DOHH2 (cell line): ENCODE measurements at regions not wholly inside any gene's neighbourhood (a gene's known extent, or its start where the extent isn't known, plus 50 kb on each side); places are given as distances from the start of the nearest gene placed in this dataset.

Experiments
- H3F3A ChIP-seq: fragments of 200-600 bp; sonication (generic), shearing (Covaris generic); 2 replicates; pipeline ENCODE4 v1.6.0; 2016; ENCODE audit warnings: antibody characterized with exemption, mild to moderate bottlenecking; ENCODE audit not compliant: control insufficient read depth, insufficient read depth
- H3K27ac ChIP-seq: fragments of 200-600 bp; sonication (generic); 2 replicates; pipeline ENCODE4 v1.5.1; 2014; ENCODE audit warnings: low read depth, mild to moderate bottlenecking, low read length, moderate library complexity
- H3K27me3 ChIP-seq: fragments of 200-600 bp; sonication (generic); 2 replicates; pipeline ENCODE4 v1.6.1; 2014; ENCODE audit warnings: mild to moderate bottlenecking, low read length, mixed read lengths; ENCODE audit not compliant: control insufficient read depth
- H3K36me3 ChIP-seq: fragments of 200-600 bp; sonication (generic); 2 replicates; pipeline ENCODE4 v1.6.1; 2014; ENCODE audit warnings: mild to moderate bottlenecking, low read length, moderate library complexity, mixed read lengths; ENCODE audit not compliant: control insufficient read depth
- H3K4me1 ChIP-seq: fragments of 200-600 bp; sonication (generic); 2 replicates; pipeline ENCODE4 v1.6.1; 2014; ENCODE audit warnings: mild to moderate bottlenecking, low read length, mixed read lengths; ENCODE audit not compliant: control insufficient read depth
- H3K4me2 ChIP-seq: fragments of 200-600 bp; sonication (generic); 2 replicates; pipeline ENCODE4 v1.6.0; 2014; ENCODE audit warnings: mild to moderate bottlenecking, low read length, moderate library complexity
- H3K4me3 ChIP-seq: fragments of 200-600 bp; sonication (generic); 2 replicates; pipeline ENCODE4 v1.5.1; 2014; ENCODE audit warnings: mild to moderate bottlenecking, low read length, mixed read lengths
- H3K79me2 ChIP-seq: fragments of 200-600 bp; sonication (generic); 2 replicates; pipeline ENCODE4 v1.6.1; 2014; ENCODE audit warnings: mild to moderate bottlenecking, low read length, mixed read lengths; ENCODE audit not compliant: control insufficient read depth
- H3K9me2 ChIP-seq: fragments of 200-600 bp; sonication (generic); replicated peaks from 2 replicates; pipeline ENCODE4 v1.6.1; 2014; ENCODE audit warnings: mild to moderate bottlenecking, low read length, mixed read lengths; ENCODE audit not compliant: control insufficient read depth
- H3K9me3 ChIP-seq: fragments of 200-600 bp; sonication (generic); 2 replicates; pipeline ENCODE4 v1.6.1; 2014; ENCODE audit warnings: antibody characterized with exemption, low read length, mixed read lengths; ENCODE audit not compliant: control insufficient read depth, insufficient read depth
- H4K20me1 ChIP-seq: fragments of 200-600 bp; sonication (generic); 2 replicates; pipeline ENCODE4 v1.6.0; 2014; ENCODE audit warnings: low read depth, mild to moderate bottlenecking, antibody characterized with exemption, low read length, moderate library complexity; ENCODE audit not compliant: control insufficient read depth, insufficient read depth
- CTCF ChIP-seq: fragments of 200-600 bp; sonication (generic); IDR thresholded peaks from one replicate; pipeline ENCODE4 v1.5.1; 2014; ENCODE audit warnings: antibody characterized with exemption, mild to moderate bottlenecking, low read depth, low read length; ENCODE audit not compliant: poor library complexity, severe bottlenecking
- EZH2phosphoT487 ChIP-seq: fragments of 200-600 bp; sonication (generic); IDR thresholded peaks from 2 replicates; pipeline ENCODE4 v1.6.1; 2017; ENCODE audit warnings: borderline replicate concordance, mild to moderate bottlenecking, antibody characterized with exemption, low read length, moderate library complexity, mixed read lengths

DNA sequence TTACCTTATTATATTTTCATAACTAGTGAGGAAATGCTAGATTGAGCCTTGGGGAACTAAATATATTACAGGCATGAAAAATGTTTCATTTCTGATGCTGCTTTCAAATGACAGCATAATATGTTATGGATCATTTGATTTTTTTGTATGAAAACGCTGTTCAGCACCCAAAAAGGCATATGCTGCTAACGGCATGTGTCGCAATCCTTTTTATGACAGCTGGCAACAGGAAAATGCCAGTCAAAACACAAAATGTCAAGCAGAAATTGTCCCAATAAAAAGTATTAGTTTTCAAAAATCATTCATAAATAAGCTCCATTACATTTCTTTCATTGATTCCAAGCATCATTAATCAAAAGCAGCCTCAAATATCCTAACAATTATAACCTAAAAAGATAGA is 1244.5 kb downstream of the PCDH7 start:
- Histone ChIP-seq H3K4me1 (no peaks in the 10 kb centered on the region), H3K4me2 (no peak overlapping the region), H3K9me3 (no peaks in the 10 kb centered on the region)

DNA sequence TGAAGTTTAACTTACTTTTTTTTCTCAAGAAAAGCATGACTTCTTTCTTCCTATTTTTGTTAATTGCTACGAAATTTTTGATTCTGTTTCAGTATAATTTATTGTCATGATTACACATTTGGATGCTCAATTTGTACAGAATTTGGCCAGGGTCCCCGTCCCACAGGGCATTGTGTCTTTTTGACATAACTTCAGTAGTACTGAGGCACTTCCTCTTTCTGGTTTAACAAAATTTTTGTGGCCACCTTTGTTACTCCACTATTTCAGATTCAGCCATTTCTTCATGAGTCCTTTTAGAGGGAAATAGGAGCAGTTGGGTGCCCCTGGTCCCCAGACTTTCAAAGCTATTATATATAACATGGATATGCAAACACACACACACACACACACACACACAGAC is 1248.7 kb downstream of the PCDH7 start:
- Histone ChIP-seq H3K27me3 (no peaks in the 10 kb centered on the region), H3K4me1 (no peaks in the 10 kb centered on the region), H3K4me2 (no peak overlapping the region), H3K9me3 (no peaks in the 10 kb centered on the region), H3F3A (no peaks in the 10 kb centered on the region), H3K4me3 (no peak overlapping the region), H3K79me2 (no peaks in the 10 kb centered on the region), H3K27ac (no peak overlapping the region), H3K9me2 (no peaks in the 10 kb centered on the region; the same call in 1 of the 2 replicates), H4K20me1 (no peaks in the 10 kb centered on the region), H3K36me3 (no peaks in the 10 kb centered on the region)
- TF ChIP-seq EZH2phosphoT487 = no peak
- no peak for TF ChIP-seq CTCF

More for the DNA sequence above, 1244.5 kb downstream of the PCDH7 start:
- Histone ChIP-seq H3K36me3 (no peaks in the 10 kb centered on the region), H4K20me1 (no peaks in the 10 kb centered on the region), H3K9me2 (no peaks in the 10 kb centered on the region), H3K27ac (no peak overlapping the region), H3K79me2 (no peaks in the 10 kb centered on the region), H3K4me3 (no peak overlapping the region), H3F3A (no peaks in the 10 kb centered on the region), H3K27me3 (no peaks in the 10 kb centered on the region)
- no peak for TF ChIP-seq CTCF
- TF ChIP-seq EZH2phosphoT487 = no peak

DNA sequence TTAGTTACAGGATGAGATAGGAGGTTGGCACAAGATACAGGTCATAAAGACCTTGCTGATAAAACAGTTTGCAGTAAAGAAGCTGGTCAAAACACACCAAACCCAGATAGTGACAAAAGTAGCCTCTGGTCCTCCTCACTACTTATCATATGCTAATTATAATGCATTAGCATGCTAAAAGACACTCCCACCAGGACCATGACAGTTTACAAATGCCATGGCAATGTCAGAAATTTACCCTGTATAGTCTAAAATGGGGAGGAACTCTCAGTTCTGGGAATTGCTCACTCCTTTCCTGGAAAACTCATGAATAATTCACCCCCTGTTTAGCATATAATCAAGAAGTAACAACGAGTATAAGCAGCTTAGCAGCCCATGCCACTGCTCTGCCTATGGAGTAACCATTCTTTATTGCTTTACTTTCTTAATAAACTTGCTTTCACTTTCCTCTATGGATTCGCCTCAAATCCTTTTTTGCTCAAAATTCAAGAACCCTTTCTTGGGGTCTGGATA is 1254.4 kb downstream of the PCDH7 start:
- no peak overlapping the region for H3K4me2 ChIP-seq
- H3K27me3 ChIP-seq = no peaks in the 10 kb centered on the region
- no peaks in the 10 kb centered on the region; the same call in 1 of the 2 replicates for H3K9me2 ChIP-seq
- H4K20me1 ChIP-seq = no peaks in the 10 kb centered on the region
- no peaks in the 10 kb centered on the region for H3K4me1 ChIP-seq
- no peaks in the 10 kb centered on the region for H3F3A ChIP-seq
- no peak for TF ChIP-seq EZH2phosphoT487
- TF ChIP-seq CTCF = no peak
- no peaks in the 10 kb centered on the region for H3K9me3 ChIP-seq
- H3K36me3 ChIP-seq = no peaks in the 10 kb centered on the region
- no peaks in the 10 kb centered on the region for H3K79me2 ChIP-seq
- no peak overlapping the region for H3K27ac ChIP-seq
- H3K4me3 ChIP-seq = no peak overlapping the region
